T47D (cell line): ENCODE measurements at regions not wholly inside any gene's neighbourhood (a gene's known extent, or its start where the extent isn't known, plus 50 kb on each side); places are given as distances from the start of the nearest gene placed in this dataset.

ENCODE experiments used
- DNase-seq, 2 experiments: peaks; one replicate each; pipeline versions ENCODE4 v3.0.0 to v3.0.0-alpha.2; 2011 to 2012; ENCODE audit warnings: low read depth in 1 of 2, low spot score in 1 of 2
- JUND ChIP-seq: IDR thresholded peaks from 2 replicates; pipeline ENCODE4 v1.6.1; 2012; ENCODE audit warnings: low read depth
- in situ Hi-C: cut with HindIII; loops from 2 replicates; pipeline ENCODE4 v1.10.0; 2016; ENCODE audit warnings: low sequenced_read_pairs, low pct_unique_long_range_greater_than_20kb

DNA sequence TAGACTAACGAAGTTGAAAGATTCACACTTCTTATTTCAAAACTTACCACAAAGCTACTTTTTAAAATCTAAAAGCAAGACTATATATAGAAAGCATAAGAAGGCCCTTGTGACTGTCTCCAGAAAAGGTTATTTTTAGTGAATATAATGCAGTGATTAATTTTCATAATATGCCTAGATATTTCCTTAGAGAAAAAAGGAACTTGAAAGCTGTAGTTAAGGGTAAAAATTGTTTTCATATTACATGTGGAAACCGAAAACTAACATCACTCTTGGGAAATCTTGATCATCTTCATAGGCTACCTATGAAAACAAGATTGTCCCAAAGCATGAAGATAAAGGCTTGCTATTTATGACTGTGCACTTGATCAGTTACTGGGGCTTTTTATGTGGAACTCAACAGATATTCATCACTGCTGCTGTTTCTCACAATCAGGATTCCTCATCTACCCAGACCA, 223.2 kb downstream of the SH2D4B start:
- no peak for DNase-seq
- in situ Hi-C loops: no loop called here
- no peak for TF ChIP-seq JUND

DNA sequence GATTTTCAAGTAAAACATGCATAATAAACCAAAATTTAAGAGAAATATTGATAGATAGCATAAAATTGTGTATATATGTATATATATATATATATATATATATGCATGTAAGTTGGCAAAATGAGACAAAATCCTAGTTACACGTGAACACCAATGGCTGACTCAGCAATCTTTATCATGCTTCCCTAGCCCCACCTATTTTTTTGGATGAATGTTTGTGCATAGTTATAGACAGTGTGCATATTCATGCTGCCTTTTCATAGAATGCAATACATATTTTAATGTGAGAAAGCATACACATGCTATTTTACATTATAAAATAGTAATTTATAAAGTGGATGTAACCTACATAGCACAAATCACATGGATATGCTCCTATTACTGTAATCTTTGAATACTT, 230.3 kb downstream of the SH2D4B start:
- DNase-seq: no peak
- no peak for TF ChIP-seq JUND
- in situ Hi-C loops: no loop called here

DNA sequence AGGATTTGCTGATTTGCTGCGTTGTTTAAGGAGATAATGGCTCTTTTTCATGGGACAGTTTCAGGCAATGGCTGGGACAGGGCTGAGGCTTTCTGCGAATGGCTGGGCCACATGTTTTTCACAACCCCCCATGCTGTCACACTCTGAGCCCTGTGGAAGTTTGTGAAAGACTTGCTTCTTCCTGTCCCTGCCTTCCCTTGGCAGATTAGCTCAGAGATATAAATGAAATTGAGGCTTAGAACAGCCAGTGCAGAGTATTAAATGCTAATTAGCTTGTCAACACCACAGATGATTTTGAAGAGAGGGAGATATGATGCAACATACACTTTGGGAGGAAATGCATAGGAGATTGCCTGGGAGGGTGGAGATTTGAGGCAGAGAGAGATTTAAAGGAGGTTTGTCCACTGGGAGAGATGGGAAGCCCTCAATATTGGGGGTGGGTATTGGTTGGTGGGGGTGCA, 232.0 kb downstream of the SH2D4B start:
- in situ Hi-C loops: no loop called here
- DNase-seq: no peak
- TF ChIP-seq JUND: no peak

GRCh38 chr10:80770239-80770638, 232.5 kb downstream of the SH2D4B start:
- no peak for DNase-seq
- no peak for TF ChIP-seq JUND
- in situ Hi-C loops: no loop called here

DNA sequence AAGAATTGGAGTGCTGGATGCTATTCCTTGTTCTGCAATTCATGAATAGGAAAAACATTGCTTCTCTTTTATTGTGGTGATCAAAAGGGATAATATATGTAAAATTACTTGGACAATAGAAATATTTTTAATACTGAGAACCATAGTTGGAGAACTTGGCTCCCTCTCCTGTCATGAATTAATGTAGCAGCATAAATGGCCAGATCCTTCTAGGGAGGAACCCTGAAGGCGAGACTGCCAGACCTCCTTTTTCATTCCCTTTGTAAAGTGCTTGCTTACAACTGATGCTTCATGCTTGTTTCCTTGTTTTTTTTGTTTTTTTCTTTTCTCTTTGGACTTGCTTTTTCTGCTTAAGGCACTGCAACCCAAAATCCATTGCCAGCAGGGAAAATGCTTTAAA, 233.6 kb downstream of the SH2D4B start:
- DNase-seq: no peak
- in situ Hi-C loops: no loop called here
- TF ChIP-seq JUND: no peak

DNA sequence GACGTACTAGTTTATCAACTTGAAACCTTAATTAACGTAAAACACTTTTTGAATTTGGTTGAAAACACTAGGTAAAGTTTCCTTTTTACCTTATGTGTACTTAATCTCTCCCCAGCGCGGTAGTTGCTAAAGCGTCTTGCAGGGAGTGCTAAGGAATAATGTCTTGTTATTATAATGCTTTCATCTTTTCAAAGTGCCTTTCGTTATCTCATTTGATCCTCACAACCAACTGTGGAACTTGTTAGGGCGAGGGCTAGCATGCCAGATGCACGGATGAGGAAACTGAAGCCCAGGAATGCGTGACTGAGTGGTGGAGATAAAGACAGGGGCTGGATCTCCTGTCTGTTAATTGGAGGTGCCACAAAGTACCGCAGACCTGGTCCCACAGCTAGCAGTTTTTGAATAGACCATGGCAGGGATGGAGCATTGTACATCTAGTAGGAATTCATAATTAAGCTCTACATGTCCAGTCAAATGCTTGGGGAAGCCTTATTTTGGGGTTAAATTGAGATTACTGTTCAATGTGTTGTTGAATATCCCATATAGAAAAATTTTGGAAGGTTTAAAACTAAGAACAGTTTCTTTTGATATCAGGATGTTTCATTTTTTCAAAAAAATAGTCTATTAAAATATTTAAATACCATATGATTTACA, 234.3 kb downstream of the SH2D4B start:
- no peak for TF ChIP-seq JUND
- no peak for DNase-seq
- in situ Hi-C loops: no loop called here

- no peak for DNase-seq
- no peak for TF ChIP-seq JUND
- in situ Hi-C loops: no loop called here
These were observed 234.9 kb downstream of the SH2D4B start for GRCh38 chr10:80772596-80772995.

DNA sequence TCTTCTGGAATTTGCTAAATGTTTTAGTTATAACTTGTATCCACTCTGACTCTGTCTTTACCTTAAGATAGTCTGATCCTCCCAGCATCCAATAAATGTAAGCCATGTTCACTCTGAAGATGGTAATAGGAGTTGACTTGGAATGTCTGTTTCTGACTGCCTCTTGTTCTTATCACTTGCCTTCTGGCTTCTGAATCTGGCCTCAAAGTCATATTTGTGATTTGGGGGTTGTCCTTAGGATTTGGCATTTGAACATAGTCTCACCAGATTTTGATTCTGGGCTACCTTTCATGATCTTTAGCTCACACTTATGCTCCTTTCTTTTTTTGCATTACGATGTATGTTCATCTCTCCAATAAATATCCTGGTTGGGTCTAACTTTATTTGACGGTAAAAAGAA, 247.0 kb downstream of the SH2D4B start:
- in situ Hi-C loops: no loop called here
- DNase-seq: no peak
- TF ChIP-seq JUND: no peak

GRCh38 chr10:80786322-80786721, 248.6 kb downstream of the SH2D4B start:
- no peak for DNase-seq
- no peak for TF ChIP-seq JUND
- in situ Hi-C loops: no loop called here

DNA sequence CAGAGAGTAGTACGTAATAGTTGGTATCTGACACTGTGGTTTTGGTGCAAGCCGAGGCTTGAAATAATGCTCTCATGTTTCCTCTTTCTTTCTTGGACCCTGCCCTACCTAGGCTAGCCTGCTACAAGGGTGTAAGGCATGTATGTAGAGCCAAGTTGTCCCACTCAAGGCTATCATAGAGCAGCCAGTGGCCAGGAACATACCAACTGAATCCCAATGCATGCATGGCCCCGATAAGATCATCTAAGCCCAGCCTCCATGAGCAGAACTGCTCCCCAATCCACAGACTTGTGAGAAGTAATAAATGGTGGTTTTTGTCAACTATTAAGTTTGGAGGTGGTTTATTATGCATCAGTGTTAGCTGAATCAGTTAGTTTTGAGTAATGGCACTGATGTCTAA, 250.2 kb downstream of the SH2D4B start:
- in situ Hi-C loops: no loop called here
- DNase-seq: no peak
- no peak for TF ChIP-seq JUND

DNA sequence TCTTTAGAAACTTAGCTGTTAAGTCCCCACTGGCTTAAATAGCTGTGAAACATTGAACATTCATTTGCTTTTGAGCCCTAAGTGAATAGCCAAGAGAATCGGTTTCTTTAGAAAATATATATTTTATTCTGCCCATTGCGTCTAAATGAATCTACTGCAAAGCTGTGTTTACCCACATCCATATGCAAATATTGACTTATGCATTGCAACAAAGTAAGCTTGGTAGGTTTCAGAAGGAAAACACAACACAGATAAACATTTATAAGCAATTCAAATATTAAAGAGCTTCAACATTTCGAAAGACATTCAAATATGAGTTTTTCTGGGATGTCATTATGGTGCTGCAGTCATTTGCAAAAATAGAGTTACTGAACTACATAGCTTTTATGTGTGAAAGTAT, 257.3 kb downstream of the SH2D4B start:
- in situ Hi-C loops: no loop called here
- peak in 1 of 2 experiments; percentile 57 for DNase-seq
- peak; percentile 21; the same call in 1 of the 2 replicates for TF ChIP-seq JUND

DNA sequence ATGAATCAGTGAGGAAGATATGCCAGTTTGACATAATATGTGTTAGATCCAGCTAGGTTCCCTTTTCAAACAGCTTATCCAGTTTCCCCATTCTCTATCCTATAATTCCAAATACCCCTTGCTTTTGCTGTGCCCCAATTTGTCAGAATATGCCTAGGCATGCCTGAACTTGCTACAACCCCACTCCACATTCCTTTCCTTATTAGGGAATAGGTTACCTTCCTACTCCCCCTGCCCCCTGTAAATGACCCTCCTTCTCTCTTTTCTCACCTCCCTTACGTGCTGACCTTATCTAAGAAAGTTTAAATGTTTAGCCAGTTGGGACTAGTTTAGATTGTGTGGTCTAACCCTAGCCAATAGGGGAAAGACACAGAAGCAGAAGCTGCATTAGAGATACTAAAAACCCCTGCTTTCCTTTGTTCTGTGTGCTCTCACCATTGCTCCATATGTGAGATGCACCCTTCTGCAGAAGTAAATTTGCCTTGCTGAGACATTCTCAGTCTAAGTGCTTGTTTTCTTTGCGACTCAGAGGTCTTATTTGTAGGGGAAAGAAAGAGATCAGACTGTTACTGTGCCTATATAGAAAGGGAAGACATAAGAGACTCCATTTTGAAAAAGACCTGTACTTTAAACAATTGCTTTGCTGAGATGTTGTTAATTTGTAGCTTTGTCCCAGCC, 267.8 kb downstream of the SH2D4B start:
- DNase-seq: no peak
- no peak for TF ChIP-seq JUND
- in situ Hi-C loops: no loop called here

DNA sequence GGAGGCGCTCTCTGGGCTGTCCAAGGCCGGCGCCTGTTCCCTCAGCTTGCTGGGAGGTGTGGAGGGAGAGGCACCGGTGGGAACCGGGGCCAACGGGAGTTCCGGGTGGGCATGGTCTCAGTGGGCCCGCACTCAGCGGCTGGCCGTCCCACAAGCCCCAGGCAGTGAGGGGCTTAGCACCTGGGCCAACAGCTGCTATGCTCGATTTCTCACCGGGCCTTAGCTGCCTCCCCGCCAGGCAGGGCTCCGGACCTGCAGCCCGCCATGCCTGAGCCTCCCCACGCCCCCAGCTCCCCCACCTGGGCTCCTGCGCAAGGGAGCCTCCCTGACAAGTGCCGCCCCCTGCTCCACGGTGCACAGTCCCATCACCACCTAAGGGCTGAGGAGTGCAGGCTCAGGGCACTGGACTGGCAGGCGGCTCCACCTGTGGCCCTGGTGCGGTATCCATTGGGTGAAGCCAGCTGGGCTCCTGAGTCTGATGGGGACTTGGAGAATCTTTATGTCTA, 276.5 kb downstream of the SH2D4B start:
- DNase-seq: no peak
- no peak for TF ChIP-seq JUND
- in situ Hi-C loops: no loop called here
